ENCODE measurements at regions not wholly inside any gene's neighbourhood (a gene's known extent, or its start where the extent isn't known, plus 50 kb on each side); places are given as distances from the start of the nearest gene placed in this dataset.
"Not testable (repeated sequence)": the region's sequence is repeated elsewhere in the genome, so short reads cannot be mapped to it uniquely, and the experiment has no call there.

GRCh38 chr14:40652089-40652691 is 954.5 kb upstream of the LRFN5 start:
- TF ChIP-seq CTCF (conservative IDR thresholded peaks at IDR 0.05), result no peak
- H3K27ac ChIP-seq, result no peak overlapping the region

- H3K27ac ChIP-seq, result no peak overlapping the region
- TF ChIP-seq CTCF (conservative IDR thresholded peaks at IDR 0.05), result no peak
These were observed 976.2 kb upstream of the LRFN5 start for GRCh38 chr14:40630471-40630870.

GRCh38 chr14:40629551-40630137 is 977.0 kb upstream of the LRFN5 start:
- not testable (repeated sequence) for H3K27ac ChIP-seq

- H3K27ac ChIP-seq, result no peak overlapping the region
- no peak for TF ChIP-seq CTCF (conservative IDR thresholded peaks at IDR 0.05)
These were observed 977.5 kb upstream of the LRFN5 start for GRCh38 chr14:40629144-40629543.

- no peak for TF ChIP-seq CTCF (conservative IDR thresholded peaks at IDR 0.05)
- no peak overlapping the region for H3K27ac ChIP-seq
These were observed 983.0 kb upstream of the LRFN5 start for GRCh38 chr14:40623643-40624042.

GRCh38 chr14:40618225-40618898 is 988.3 kb upstream of the LRFN5 start:
- no peak overlapping the region for H3K27ac ChIP-seq
- no peak for TF ChIP-seq CTCF (conservative IDR thresholded peaks at IDR 0.05)

- H3K27ac ChIP-seq, result no peak overlapping the region
These were observed 990.1 kb upstream of the LRFN5 start for GRCh38 chr14:40616579-40616978.

More at GRCh38 chr14:40616579-40616978, 990.1 kb upstream of the LRFN5 start:
- TF ChIP-seq CTCF (conservative IDR thresholded peaks at IDR 0.05), result no peak

All from VCaP (cell line).